WTC11 (cell line): ENCODE measurements at regions not wholly inside any gene's neighbourhood (a gene's known extent, or its start where the extent isn't known, plus 50 kb on each side); places are given as distances from the start of the nearest gene placed in this dataset.

Experiments used
- ATAC-seq: fragments of 200-7000 bp; cut with Tn5 transposase; 2 replicates; pipeline ENCODE4 v1.10.0; 2021; ENCODE audit warnings: mild to moderate bottlenecking, moderate library complexity
- CTCF ChIA-PET: fragments of 300-600 bp; sonication (Branson Sonifier 250); formaldehyde crosslinking; loops from one replicate; lab custom pipeline; 2021; ENCODE audit warnings: antibody characterized with exemption; lab: Charles Lee
- POLR2A ChIA-PET: fragments of 350-600 bp; sonication (Branson Sonifier 250); formaldehyde crosslinking; loops from one replicate; lab custom pipeline; 2021; ENCODE audit warnings: antibody characterized with exemption; lab: Charles Lee
- DNase-seq: peaks from one replicate; pipeline ENCODE4 v3.0.0; 2021; ENCODE audit warnings: low spot score
- H3K27ac Mint-ChIP-seq: 2 replicates; pipeline ENCODE4 v1.8.0; 2021; ENCODE audit warnings: mixed read lengths
- H3K27me3 Mint-ChIP-seq: 2 replicates; pipeline ENCODE4 v1.8.0; 2021; ENCODE audit warnings: low read depth, mild to moderate bottlenecking, moderate library complexity, mixed read lengths
- H3K36me3 Mint-ChIP-seq: 2 replicates; pipeline ENCODE4 v1.8.0; 2021; ENCODE audit warnings: mixed read lengths
- H3K4me1 Mint-ChIP-seq: 2 replicates; pipeline ENCODE4 v1.8.0; 2022; ENCODE audit warnings: mixed read lengths
- H3K4me3 Mint-ChIP-seq: 2 replicates; pipeline ENCODE4 v1.8.0; 2021; ENCODE audit warnings: mild to moderate bottlenecking, moderate library complexity, mixed read lengths
- H3K9me3 Mint-ChIP-seq: 2 replicates; pipeline ENCODE4 v1.8.0; 2021; ENCODE audit warnings: mixed read lengths
- CBFB ChIP-seq: sonication (generic); formaldehyde crosslinking; IDR thresholded peaks from 2 replicates; pipeline ENCODE4 v1.8.1; 2022; ENCODE audit warnings: mild to moderate bottlenecking, low read depth, missing genetic modification reagents
- CREM ChIP-seq: sonication (generic); formaldehyde crosslinking; IDR thresholded peaks from 2 replicates; pipeline ENCODE4 v1.8.1; 2022; ENCODE audit warnings: mild to moderate bottlenecking, missing genetic modification reagents, moderate library complexity
- ELF4 ChIP-seq: sonication (generic); formaldehyde crosslinking; IDR thresholded peaks from 2 replicates; pipeline ENCODE4 v1.8.1; 2022; ENCODE audit warnings: low read depth, mild to moderate bottlenecking, moderate library complexity, missing genetic modification reagents
- FOXP1 ChIP-seq: sonication (generic); formaldehyde crosslinking; IDR thresholded peaks from 2 replicates; pipeline ENCODE4 v1.8.0; 2022; ENCODE audit warnings: missing genetic modification reagents, mild to moderate bottlenecking, moderate library complexity, borderline replicate concordance
- GABPB1 ChIP-seq: sonication (generic); formaldehyde crosslinking; IDR thresholded peaks from 2 replicates; pipeline ENCODE4 v1.8.1; 2023; ENCODE audit warnings: mild to moderate bottlenecking, missing genetic modification reagents
- GRHL2 ChIP-seq: fragments of 250-450 bp; sonication (Bioruptor Pico); IDR thresholded peaks from 2 replicates; pipeline ENCODE4 v1.8.0; 2022; ENCODE audit warnings: mild to moderate bottlenecking, moderate library complexity; ENCODE audit not compliant: insufficient replicate concordance, severe bottlenecking
- JAZF1 ChIP-seq: fragments of 250-450 bp; sonication (Bioruptor Pico); IDR thresholded peaks from 2 replicates; pipeline ENCODE4 v1.9.0; 2021; ENCODE audit warnings: moderate library complexity, mild to moderate bottlenecking, inconsistent platforms
- MYBL2 ChIP-seq: sonication (generic); formaldehyde crosslinking; IDR thresholded peaks from 2 replicates; pipeline ENCODE4 v1.8.1; 2023; ENCODE audit warnings: mild to moderate bottlenecking, moderate library complexity, missing genetic modification reagents
- NFE2L1 ChIP-seq: sonication (generic); formaldehyde crosslinking; IDR thresholded peaks from 2 replicates; pipeline ENCODE4 v1.8.1; 2023; ENCODE audit warnings: missing genetic modification reagents
- NR2C2 ChIP-seq: sonication (generic); formaldehyde crosslinking; IDR thresholded peaks from 2 replicates; pipeline ENCODE4 v1.8.0; 2022; ENCODE audit warnings: mild to moderate bottlenecking, missing genetic modification reagents
- NR3C1 ChIP-seq: sonication (generic); formaldehyde crosslinking; conservative IDR thresholded peaks from 2 replicates; pipeline ENCODE4 v1.8.1; 2023; ENCODE audit warnings: low read depth, mild to moderate bottlenecking, missing genetic modification reagents
- PRRX2 ChIP-seq: fragments of 250-450 bp; sonication (Bioruptor Pico); IDR thresholded peaks from 2 replicates; pipeline ENCODE4 v1.8.0; 2021; ENCODE audit warnings: mild to moderate bottlenecking
- SMAD3 ChIP-seq: sonication (generic); formaldehyde crosslinking; IDR thresholded peaks from 2 replicates; pipeline ENCODE4 v1.8.0; 2022; ENCODE audit warnings: missing genetic modification reagents, mild to moderate bottlenecking, borderline replicate concordance
- SMAD4 ChIP-seq: sonication (generic); formaldehyde crosslinking; IDR thresholded peaks from 2 replicates; pipeline ENCODE4 v1.8.0; 2022; ENCODE audit warnings: mild to moderate bottlenecking, missing genetic modification reagents
- TP53 ChIP-seq: sonication (generic); formaldehyde crosslinking; IDR thresholded peaks from 2 replicates; pipeline ENCODE4 v1.8.1; 2023; ENCODE audit warnings: mild to moderate bottlenecking, missing genetic modification reagents
- ZBTB21 ChIP-seq: sonication (generic); formaldehyde crosslinking; IDR thresholded peaks from 2 replicates; pipeline ENCODE4 v1.8.1; 2023; ENCODE audit warnings: mild to moderate bottlenecking, missing genetic modification reagents, borderline replicate concordance
- ZNF138 ChIP-seq: sonication (generic); formaldehyde crosslinking; conservative IDR thresholded peaks from 2 replicates; pipeline ENCODE4 v1.8.1; 2022; ENCODE audit warnings: mild to moderate bottlenecking, moderate library complexity, missing genetic modification reagents
- ZNF263 ChIP-seq: sonication (generic); formaldehyde crosslinking; IDR thresholded peaks from 2 replicates; pipeline ENCODE4 v1.8.1; 2022; ENCODE audit warnings: low read depth, mild to moderate bottlenecking, moderate library complexity, missing genetic modification reagents
- ZNF423 ChIP-seq: fragments of 250-450 bp; sonication (Bioruptor Pico); IDR thresholded peaks from 2 replicates; pipeline ENCODE4 v2.1.2; 2022; ENCODE audit warnings: mild to moderate bottlenecking, moderate library complexity
- TF ChIP-seq, protein P1 (sequence below): sonication (generic); formaldehyde crosslinking; IDR thresholded peaks from 2 replicates; pipeline ENCODE4 v1.8.0; 2022; ENCODE audit warnings: mild to moderate bottlenecking, missing genetic modification reagents
- TF ChIP-seq, protein P2 (sequence below): sonication (generic); formaldehyde crosslinking; IDR thresholded peaks from 2 replicates; pipeline ENCODE4 v1.8.1; 2022; ENCODE audit warnings: mild to moderate bottlenecking, missing genetic modification reagents, moderate library complexity, borderline replicate concordance
- TF ChIP-seq, protein P3 (sequence below): sonication (generic); formaldehyde crosslinking; conservative IDR thresholded peaks from 2 replicates; pipeline ENCODE4 v1.8.1; 2022; ENCODE audit warnings: mild to moderate bottlenecking, missing genetic modification reagents
- TF ChIP-seq, protein P4 (sequence below): sonication (generic); formaldehyde crosslinking; IDR thresholded peaks from 2 replicates; pipeline ENCODE4 v1.8.0; 2022; ENCODE audit warnings: mild to moderate bottlenecking, missing genetic modification reagents
- TF ChIP-seq, protein P5 (sequence below): fragments of 250-450 bp; sonication (Bioruptor Pico); IDR thresholded peaks from 2 replicates; pipeline ENCODE4 v1.9.0; 2021; ENCODE audit warnings: mild to moderate bottlenecking
- TF ChIP-seq, protein P6 (sequence below): fragments of 250-450 bp; sonication (Bioruptor Pico); conservative IDR thresholded peaks from 2 replicates; pipeline ENCODE4 v1.9.0; 2021; ENCODE audit warnings: mild to moderate bottlenecking
- TF ChIP-seq, protein P7 (sequence below): fragments of 200-600 bp; IDR thresholded peaks from 2 replicates; pipeline ENCODE4 v1.8.0; 2022; ENCODE audit warnings: antibody characterized with exemption

DNA sequence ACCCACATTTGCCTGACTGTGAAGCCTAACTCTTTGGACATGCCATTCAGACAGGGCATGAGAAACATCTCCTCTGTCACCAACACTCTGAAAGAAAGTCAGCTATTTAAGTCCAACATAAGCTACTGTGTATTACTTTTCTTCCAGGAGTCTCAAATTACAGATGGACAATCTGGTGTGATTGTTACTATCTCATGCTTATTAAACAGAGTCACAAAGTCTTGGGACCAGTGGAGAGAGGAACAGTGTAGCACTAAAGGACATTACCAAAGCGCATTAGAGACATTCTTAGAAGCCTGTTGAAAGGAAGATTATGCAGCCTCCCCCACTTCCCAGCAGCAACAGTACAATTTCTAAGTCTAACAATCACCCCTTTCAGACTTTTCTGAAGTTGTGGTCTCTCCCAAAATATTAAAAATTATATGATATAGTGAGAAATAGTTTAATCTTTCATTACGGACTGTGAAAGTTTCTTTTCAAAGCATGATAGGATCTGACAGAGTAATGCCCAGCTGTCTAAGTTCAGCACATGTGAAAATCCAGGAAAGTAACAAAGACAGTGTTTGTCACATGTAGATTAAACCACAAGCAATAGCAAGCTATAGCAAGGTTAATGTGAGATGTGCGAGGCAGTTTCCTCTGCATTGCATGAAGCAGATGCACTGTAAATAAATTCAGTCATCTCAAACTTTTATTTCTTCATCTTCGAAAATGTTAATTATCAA is 280.9 kb upstream of the FZD8 start:
- TF ChIP-seq GABPB1 (CRISPR knock-in tag) (no peak), TP53 (CRISPR knock-in tag) (no peak), SMAD3 (CRISPR knock-in tag) (no peak), NR2C2 (CRISPR knock-in tag) (no peak), PRRX2 (CRISPR knock-in tag) (no peak), CBFB (CRISPR knock-in tag) (no peak), SMAD4 (CRISPR knock-in tag) (no peak), FOXP1 (CRISPR knock-in tag) (no peak), GRHL2 (CRISPR knock-in tag) (no peak)
- TF ChIP-seq, protein P1, sequence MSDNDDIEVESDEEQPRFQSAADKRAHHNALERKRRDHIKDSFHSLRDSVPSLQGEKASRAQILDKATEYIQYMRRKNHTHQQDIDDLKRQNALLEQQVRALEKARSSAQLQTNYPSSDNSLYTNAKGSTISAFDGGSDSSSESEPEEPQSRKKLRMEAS (CRISPR knock-in tag) = no peak
- TF ChIP-seq, protein P2, sequence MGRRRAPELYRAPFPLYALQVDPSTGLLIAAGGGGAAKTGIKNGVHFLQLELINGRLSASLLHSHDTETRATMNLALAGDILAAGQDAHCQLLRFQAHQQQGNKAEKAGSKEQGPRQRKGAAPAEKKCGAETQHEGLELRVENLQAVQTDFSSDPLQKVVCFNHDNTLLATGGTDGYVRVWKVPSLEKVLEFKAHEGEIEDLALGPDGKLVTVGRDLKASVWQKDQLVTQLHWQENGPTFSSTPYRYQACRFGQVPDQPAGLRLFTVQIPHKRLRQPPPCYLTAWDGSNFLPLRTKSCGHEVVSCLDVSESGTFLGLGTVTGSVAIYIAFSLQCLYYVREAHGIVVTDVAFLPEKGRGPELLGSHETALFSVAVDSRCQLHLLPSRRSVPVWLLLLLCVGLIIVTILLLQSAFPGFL (CRISPR knock-in tag) = no peak
- TF ChIP-seq, protein P3, sequence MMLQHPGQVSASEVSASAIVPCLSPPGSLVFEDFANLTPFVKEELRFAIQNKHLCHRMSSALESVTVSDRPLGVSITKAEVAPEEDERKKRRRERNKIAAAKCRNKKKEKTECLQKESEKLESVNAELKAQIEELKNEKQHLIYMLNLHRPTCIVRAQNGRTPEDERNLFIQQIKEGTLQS (CRISPR knock-in tag) = no peak
- TF ChIP-seq, protein P4, sequence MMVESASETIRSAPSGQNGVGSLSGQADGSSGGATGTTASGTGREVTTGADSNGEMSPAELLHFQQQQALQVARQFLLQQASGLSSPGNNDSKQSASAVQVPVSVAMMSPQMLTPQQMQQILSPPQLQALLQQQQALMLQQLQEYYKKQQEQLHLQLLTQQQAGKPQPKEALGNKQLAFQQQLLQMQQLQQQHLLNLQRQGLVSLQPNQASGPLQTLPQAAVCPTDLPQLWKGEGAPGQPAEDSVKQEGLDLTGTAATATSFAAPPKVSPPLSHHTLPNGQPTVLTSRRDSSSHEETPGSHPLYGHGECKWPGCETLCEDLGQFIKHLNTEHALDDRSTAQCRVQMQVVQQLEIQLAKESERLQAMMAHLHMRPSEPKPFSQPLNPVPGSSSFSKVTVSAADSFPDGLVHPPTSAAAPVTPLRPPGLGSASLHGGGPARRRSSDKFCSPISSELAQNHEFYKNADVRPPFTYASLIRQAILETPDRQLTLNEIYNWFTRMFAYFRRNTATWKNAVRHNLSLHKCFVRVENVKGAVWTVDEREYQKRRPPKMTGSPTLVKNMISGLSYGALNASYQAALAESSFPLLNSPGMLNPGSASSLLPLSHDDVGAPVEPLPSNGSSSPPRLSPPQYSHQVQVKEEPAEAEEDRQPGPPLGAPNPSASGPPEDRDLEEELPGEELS (CRISPR knock-in tag) = no peak
- TF ChIP-seq, all 79 proteins: peak for 0
- POLR2A ChIA-PET = no interaction called here
- Mint-ChIP-seq H3K4me3 (no peak overlapping the region), H3K4me1 (peaks cover 31% of the 10 kb centered on the region), H3K27ac (no peak overlapping the region), H3K27me3 (no peaks in the 10 kb centered on the region), H3K36me3 (no peaks in the 10 kb centered on the region), H3K9me3 (no peaks in the 10 kb centered on the region)
- no peak for ATAC-seq
- DNase-seq = no peak
- CTCF ChIA-PET = no interaction called here

DNA sequence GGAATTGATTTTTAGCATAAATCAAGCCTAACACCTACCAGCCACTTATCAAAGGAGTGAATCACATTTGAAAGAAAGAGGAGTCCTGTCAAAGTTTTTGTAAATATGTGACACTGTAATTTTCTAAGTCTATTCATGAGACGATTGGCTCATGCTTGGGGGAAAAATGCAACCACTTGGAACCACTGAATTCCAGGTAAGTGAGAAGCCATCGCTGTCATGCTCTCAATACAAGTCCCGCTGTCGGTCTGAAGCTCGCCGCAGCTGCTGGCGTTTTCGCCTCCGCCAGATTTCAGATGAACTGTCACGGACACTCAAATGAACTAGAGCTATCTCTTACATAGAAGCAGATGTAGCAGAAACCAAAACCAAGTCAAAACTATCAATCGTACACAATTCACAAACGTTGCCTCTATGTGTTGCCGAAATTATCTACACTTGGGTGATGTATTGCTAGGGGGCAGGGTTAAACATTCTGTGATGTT is 279.8 kb upstream of the FZD8 start:
- no peak for TF ChIP-seq NR3C1 (CRISPR knock-in tag)
- TF ChIP-seq NFE2L1 (CRISPR knock-in tag) = no peak
- TF ChIP-seq, protein P5, sequence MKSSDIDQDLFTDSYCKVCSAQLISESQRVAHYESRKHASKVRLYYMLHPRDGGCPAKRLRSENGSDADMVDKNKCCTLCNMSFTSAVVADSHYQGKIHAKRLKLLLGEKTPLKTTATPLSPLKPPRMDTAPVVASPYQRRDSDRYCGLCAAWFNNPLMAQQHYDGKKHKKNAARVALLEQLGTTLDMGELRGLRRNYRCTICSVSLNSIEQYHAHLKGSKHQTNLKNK (CRISPR knock-in tag) = no peak
- TF ChIP-seq ELF4 (CRISPR knock-in tag) = no peak
- no peak for TF ChIP-seq SMAD4 (CRISPR knock-in tag)
- TF ChIP-seq CREM (CRISPR knock-in tag) = no peak
- TF ChIP-seq, protein P6, sequence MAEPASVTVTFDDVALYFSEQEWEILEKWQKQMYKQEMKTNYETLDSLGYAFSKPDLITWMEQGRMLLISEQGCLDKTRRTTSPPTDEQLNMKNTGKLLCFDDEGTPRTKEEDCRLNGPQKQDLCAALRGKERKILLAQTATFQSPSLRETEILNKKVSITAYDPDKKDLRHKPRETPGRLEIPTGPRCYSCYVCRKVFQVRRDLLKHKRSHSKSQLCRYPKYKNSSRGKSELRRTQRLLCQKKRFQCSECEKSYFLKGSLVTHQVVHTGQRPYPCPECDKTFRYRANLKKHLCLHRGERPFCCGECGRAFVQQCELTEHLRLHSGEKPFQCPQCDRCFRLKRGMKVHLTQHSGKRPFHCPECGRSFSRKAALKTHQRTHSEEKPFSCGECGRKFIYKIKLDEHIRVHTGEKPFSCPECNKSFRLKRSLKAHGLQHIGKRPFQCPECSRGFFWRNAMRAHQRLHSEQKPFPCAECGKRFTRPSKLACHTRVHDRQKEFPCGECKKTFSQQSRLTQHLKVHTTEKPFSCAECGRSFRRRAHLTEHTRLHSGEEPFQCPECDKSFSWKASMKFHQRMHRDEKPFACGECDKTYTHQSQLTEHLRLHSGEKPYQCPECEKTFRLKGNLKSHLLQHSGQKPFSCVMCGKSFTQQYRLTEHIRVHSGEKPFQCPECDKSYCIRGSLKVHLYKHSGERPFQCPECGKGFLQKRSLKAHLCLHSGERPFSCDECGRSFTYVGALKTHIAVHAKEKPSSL = no peak
- no peak for TF ChIP-seq JAZF1 (CRISPR knock-in tag)
- no peak for TF ChIP-seq ZNF138 (CRISPR knock-in tag)
- no peak for TF ChIP-seq MYBL2
- TF ChIP-seq, protein P7, sequence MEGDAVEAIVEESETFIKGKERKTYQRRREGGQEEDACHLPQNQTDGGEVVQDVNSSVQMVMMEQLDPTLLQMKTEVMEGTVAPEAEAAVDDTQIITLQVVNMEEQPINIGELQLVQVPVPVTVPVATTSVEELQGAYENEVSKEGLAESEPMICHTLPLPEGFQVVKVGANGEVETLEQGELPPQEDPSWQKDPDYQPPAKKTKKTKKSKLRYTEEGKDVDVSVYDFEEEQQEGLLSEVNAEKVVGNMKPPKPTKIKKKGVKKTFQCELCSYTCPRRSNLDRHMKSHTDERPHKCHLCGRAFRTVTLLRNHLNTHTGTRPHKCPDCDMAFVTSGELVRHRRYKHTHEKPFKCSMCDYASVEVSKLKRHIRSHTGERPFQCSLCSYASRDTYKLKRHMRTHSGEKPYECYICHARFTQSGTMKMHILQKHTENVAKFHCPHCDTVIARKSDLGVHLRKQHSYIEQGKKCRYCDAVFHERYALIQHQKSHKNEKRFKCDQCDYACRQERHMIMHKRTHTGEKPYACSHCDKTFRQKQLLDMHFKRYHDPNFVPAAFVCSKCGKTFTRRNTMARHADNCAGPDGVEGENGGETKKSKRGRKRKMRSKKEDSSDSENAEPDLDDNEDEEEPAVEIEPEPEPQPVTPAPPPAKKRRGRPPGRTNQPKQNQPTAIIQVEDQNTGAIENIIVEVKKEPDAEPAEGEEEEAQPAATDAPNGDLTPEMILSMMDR = no peak
- no peak for TF ChIP-seq ZNF423 (CRISPR knock-in tag)
- no peak for TF ChIP-seq ZBTB21 (CRISPR knock-in tag)
- TF ChIP-seq ZNF263 (CRISPR knock-in tag) = no peak
- TF ChIP-seq, all 79 proteins: peak for 0
- Mint-ChIP-seq H3K9me3 (no peaks in the 10 kb centered on the region), H3K4me3 (no peak overlapping the region), H3K36me3 (no peaks in the 10 kb centered on the region), H3K4me1 (peaks cover 22% of the 10 kb centered on the region), H3K27me3 (no peaks in the 10 kb centered on the region), H3K27ac (no peak overlapping the region)
- DNase-seq (no peak), ATAC-seq (no peak)
- CTCF ChIA-PET = no interaction called here
- POLR2A ChIA-PET = no interaction called here
